ENCODE measurements at regions not wholly inside any gene's neighbourhood (a gene's known extent, or its start where the extent isn't known, plus 50 kb on each side); places are given as distances from the start of the nearest gene placed in this dataset.

DNA sequence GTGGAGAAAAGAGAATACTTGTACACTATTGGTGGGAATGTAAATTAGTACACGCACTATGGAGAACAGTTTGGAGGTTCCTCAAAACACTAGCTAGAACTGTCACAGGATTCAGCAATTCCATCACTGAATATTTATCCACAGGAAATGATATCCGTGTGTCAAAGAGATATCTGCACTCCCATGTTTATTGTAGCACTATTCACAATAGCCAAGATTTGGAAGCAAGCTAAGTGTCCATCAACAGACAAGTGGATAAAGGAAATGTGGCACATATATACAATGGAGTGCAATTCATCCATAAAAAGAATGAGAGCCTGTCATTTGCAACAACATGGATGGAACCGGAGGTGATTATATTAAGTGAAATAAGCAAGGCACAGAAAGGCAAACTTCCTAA lies 428.5 kb downstream of the CCDC91 start:
- H3K27ac ChIP-seq = no peak overlapping the region
- no peaks in the 10 kb centered on the region for H3K9me3 ChIP-seq
- H3K4me1 ChIP-seq = no peaks in the 10 kb centered on the region
- intact Hi-C loops (cut with DNase I) = no loop called here
- TF ChIP-seq POLR2A (IDR thresholded peaks at IDR 0.05) = no peak
- TF ChIP-seq, protein P1, sequence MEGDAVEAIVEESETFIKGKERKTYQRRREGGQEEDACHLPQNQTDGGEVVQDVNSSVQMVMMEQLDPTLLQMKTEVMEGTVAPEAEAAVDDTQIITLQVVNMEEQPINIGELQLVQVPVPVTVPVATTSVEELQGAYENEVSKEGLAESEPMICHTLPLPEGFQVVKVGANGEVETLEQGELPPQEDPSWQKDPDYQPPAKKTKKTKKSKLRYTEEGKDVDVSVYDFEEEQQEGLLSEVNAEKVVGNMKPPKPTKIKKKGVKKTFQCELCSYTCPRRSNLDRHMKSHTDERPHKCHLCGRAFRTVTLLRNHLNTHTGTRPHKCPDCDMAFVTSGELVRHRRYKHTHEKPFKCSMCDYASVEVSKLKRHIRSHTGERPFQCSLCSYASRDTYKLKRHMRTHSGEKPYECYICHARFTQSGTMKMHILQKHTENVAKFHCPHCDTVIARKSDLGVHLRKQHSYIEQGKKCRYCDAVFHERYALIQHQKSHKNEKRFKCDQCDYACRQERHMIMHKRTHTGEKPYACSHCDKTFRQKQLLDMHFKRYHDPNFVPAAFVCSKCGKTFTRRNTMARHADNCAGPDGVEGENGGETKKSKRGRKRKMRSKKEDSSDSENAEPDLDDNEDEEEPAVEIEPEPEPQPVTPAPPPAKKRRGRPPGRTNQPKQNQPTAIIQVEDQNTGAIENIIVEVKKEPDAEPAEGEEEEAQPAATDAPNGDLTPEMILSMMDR (IDR thresholded peaks at IDR 0.05) = no peak
- no peak overlapping the region for H3K4me3 ChIP-seq
- WGBS, 2 donors = 83 to 86% methylated on average over 3 of the region's 3 CpGs
- no peak for DNase-seq
- no peaks in the 10 kb centered on the region for H3K36me3 ChIP-seq
- H3K27me3 ChIP-seq = no peaks in the 10 kb centered on the region

- WGBS, 2 donors = 79 to 89% methylated on average over 3 of the region's 3 CpGs
- intact Hi-C loops (cut with DNase I) = no loop called here
- TF ChIP-seq, protein P1 (IDR thresholded peaks at IDR 0.05) = no peak
- no peak for TF ChIP-seq POLR2A (IDR thresholded peaks at IDR 0.05)
- Histone ChIP-seq H3K4me3 (no peak overlapping the region), H3K9me3 (no peaks in the 10 kb centered on the region), H3K27ac (no peak overlapping the region), H3K36me3 (no peaks in the 10 kb centered on the region), H3K4me1 (no peaks in the 10 kb centered on the region), H3K27me3 (no peaks in the 10 kb centered on the region)
- no peak for DNase-seq
These were observed 430.0 kb downstream of the CCDC91 start for GRCh38 chr12:28620281-28620680.

DNA sequence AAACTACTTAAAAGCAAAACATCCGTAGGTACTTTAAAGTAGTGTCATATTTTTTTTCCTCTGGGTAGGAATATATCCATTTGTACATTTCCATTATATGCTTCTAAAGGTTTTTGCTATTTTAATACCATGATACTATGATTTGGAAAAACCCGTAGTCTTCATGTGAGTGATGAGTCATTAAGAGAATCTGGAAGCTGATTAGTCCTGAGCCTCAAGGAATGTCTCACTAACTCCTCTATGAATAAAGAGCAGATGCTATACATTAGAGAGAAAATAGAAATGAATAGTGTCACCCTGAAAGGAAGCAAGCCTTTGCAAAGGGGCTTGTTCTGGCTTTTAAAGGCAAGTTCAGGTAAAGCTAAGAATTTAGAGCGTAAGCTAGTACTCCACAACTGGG lies 432.1 kb downstream of the CCDC91 start:
- no peak for DNase-seq
- TF ChIP-seq, protein P1 (IDR thresholded peaks at IDR 0.05) = no peak
- no peak for TF ChIP-seq POLR2A (IDR thresholded peaks at IDR 0.05)
- Histone ChIP-seq H3K4me1 (no peaks in the 10 kb centered on the region), H3K36me3 (no peaks in the 10 kb centered on the region), H3K27me3 (no peaks in the 10 kb centered on the region), H3K27ac (no peak overlapping the region), H3K4me3 (no peak overlapping the region), H3K9me3 (no peaks in the 10 kb centered on the region)
- intact Hi-C loops (cut with DNase I) = no loop called here
- 33 to 38% methylated on average over 3 of the region's 3 CpGs for WGBS, 2 donors

- no peak overlapping the region for H3K27ac ChIP-seq
- no peak overlapping the region for H3K4me3 ChIP-seq
- TF ChIP-seq, protein P1 (IDR thresholded peaks at IDR 0.05) = no peak
- TF ChIP-seq POLR2A (IDR thresholded peaks at IDR 0.05) = no peak
- DNase-seq = no peak
- H3K36me3 ChIP-seq = no peaks in the 10 kb centered on the region
- H3K4me1 ChIP-seq = no peaks in the 10 kb centered on the region
- no peaks in the 10 kb centered on the region for H3K9me3 ChIP-seq
- H3K27me3 ChIP-seq = no peaks in the 10 kb centered on the region
- intact Hi-C loops (cut with DNase I) = no loop called here
- WGBS, 2 donors = 88 to 96% methylated on average over 3 of the region's 3 CpGs
These were observed 436.2 kb downstream of the CCDC91 start for GRCh38 chr12:28626504-28626903.

DNA sequence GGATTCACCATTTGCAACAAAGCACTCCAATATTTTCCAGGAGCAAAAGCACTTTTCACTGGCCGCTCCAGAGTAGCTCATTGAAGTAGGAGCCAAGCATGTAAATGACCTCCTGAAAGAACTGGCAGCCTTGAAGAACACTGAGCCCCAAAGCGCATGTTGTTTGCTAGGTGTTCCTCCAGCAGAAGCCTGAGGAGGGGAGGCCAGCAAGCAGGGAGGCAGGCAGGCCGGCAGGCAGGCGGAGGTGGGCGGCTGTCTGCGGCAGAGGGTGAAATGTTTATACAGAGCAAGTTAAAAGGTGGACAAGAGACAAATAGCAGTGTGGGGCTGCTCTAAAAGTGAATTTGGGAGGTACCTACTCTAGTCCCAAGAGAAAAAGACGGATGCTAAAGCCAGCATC lies 439.4 kb downstream of the CCDC91 start:
- H3K27me3 ChIP-seq = no peaks in the 10 kb centered on the region
- no peaks in the 10 kb centered on the region for H3K4me1 ChIP-seq
- no peak for DNase-seq

More for the DNA sequence above, 439.4 kb downstream of the CCDC91 start:
- intact Hi-C loops (cut with DNase I) = no loop called here
- Histone ChIP-seq H3K27ac (no peak overlapping the region), H3K4me3 (no peak overlapping the region), H3K9me3 (no peaks in the 10 kb centered on the region), H3K36me3 (no peaks in the 10 kb centered on the region)
- WGBS, 2 donors = 82 to 94% methylated on average over 6 to 7 of the region's 7 CpGs
- TF ChIP-seq POLR2A (IDR thresholded peaks at IDR 0.05) = no peak
- TF ChIP-seq, protein P1 (IDR thresholded peaks at IDR 0.05) = no peak

All from esophagus squamous epithelium (tissue), 5 donors.